8988T (cell line): ENCODE measurements at regions not wholly inside any gene's neighbourhood (a gene's known extent, or its start where the extent isn't known, plus 50 kb on each side); places are given as distances from the start of the nearest gene placed in this dataset.
"Not testable (repeated sequence)": the region's sequence is repeated elsewhere in the genome, so short reads cannot be mapped to it uniquely, and the experiment has no call there.

ENCODE experiments used
- DNase-seq: peaks from one replicate; pipeline ENCODE4 v3.0.0; 2011

GRCh38 chr5:145652700-145653099 lies 182.4 kb downstream of the PRELID2 start:
- DNase-seq: not testable (repeated sequence)

DNA sequence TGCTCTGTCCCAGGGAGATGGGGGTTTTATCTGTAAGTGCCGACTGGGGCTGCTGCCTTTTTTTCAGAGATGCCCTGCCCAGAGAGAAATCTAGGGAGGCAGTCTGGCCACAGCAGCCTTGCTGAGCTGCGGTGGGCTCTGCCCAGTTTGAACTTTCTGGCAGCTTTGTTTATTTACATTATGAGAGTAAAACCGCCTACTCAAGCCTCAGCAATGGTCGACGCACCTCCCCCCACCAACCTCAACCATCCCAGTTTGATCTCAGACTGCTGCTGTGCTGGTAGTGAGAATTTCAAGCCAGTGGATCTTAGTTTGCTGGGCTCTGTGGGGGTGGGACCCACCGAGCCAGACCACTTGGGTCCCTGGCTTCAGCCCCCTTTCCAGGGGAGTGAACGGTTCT lies 188.0 kb downstream of the PRELID2 start:
- DNase-seq: not testable (repeated sequence)

DNA sequence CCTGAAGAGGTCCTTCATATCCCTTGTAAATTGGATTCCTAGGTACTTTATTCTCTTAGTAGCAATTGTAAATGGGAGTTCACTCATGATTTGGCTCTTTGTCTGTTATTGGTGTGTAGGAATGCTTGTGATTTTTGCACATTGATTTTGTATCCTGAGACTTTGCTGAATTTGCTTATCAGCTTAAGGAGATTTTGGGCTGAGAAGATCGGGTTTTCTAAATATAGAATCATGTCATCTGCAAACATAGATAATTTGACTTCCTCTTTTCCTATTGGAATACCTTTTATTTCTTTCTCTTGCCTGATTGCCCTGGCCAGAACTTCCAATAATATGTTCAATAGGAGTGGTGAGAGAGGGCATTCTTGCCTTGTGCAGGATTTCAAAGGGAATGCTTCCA lies 191.9 kb downstream of the PRELID2 start:
- not testable (repeated sequence) for DNase-seq

- no peak for DNase-seq
Observed at GRCh38 chr5:145637396-145637795, 197.7 kb downstream of the PRELID2 start.

- DNase-seq: no peak
Observed at GRCh38 chr5:145636371-145636770, 198.8 kb downstream of the PRELID2 start.

DNA sequence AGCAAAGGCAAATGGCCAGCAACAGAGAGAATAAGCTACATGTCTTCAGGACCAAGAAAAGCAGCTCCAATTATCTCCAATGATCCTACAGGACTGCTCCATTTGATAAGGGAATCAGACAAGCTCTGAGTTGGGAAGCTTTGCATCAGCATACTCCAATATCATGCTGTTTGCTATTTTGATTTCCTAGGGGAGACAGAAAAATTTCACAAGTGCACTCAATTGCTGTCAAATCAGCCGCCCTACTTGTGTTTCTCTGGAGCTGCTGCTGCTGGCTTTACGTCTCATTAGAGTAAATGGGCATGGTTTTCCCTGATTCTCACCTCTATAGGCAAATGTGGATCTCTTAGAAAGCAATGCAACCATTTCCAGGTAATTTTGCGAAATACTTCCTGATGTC lies 201.7 kb downstream of the PRELID2 start:
- DNase-seq: no peak

DNA sequence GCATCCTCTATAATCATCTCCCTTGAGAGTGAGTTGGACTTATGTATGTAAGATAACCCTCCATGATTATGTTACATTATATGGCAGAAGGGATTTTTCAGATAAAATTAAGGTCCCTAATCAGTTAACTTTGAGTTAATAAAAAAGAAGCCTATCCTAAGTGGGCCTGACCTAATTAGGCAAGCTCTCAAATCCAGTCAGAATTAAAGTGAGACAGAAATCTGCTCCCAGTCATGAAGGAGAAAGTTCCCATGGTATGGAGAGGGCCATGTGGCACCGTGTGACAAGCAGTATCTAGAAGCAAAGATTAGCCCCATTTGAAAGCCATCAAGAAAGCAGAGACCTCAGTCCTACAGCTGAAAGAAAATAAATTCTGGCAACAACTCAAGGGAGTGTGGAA lies 202.4 kb downstream of the PRELID2 start:
- no peak for DNase-seq

- no peak for DNase-seq
Observed at GRCh38 chr5:145629047-145629446, 206.1 kb downstream of the PRELID2 start.

- DNase-seq: no peak
Observed at GRCh38 chr5:145628525-145628924, 206.6 kb downstream of the PRELID2 start.

- no peak for DNase-seq
Observed at GRCh38 chr5:145619806-145620310, 215.3 kb downstream of the PRELID2 start.

- not testable (repeated sequence) for DNase-seq
Observed at GRCh38 chr5:145616739-145617138, 218.4 kb downstream of the PRELID2 start.

DNA sequence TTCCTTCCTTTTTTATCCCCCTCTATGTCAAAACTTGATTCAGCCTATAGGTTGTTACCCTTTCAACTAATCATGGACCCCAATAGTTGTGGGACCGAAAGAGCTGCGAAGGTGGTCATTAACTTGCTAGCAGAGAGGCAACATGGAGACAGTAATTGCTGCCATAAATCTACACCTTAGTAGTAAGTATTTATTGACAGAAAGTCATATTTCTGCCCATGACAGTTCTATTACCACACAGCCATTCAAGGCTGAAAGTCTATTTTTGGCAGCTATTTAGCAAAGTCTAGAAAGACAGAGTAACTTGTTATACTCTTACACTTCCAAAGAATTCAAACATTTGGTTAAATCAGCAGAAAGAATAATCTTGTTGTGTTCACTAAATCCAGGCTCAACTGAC lies 236.2 kb downstream of the PRELID2 start:
- DNase-seq: no peak

DNA sequence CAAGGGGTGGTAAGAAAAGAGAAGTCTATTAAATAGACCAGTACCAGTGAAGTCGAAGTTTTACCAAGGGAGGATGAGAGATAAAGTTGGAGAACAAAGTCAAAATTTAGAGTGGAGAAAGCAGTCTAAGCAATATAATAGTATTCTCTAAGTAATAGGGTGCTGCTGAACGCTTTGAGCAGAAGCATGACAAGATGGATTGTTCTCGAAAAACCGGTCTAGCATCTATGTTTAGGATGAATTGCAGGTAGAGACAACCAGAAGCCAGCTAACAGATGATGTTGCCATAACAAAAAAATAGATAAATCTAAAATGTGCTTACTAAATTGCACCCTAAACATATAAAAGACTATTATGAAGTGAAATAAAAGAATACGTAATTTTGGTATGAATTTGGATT lies 237.0 kb downstream of the PRELID2 start:
- DNase-seq: no peak

DNA sequence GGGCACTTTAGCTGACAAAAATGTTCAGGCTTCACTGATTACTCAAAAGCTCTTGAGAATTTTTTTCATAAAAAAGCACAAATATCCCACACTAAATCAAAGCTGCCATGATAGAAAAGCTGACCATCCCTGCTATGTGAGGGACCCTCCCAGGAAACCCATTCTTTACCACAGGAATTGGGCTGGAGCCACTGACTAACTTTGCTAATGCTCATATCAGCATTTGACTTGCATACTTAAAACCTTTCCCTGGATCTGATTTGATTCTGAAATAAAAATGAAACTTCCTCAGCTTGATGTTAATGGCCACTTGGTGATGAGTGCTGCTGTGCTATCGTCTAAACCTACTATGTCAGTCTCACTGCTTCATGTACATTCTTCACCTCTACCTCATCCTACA lies 243.6 kb downstream of the PRELID2 start:
- no peak for DNase-seq

- no peak for DNase-seq
Observed at GRCh38 chr5:145589063-145589462, 246.1 kb downstream of the PRELID2 start.

DNA sequence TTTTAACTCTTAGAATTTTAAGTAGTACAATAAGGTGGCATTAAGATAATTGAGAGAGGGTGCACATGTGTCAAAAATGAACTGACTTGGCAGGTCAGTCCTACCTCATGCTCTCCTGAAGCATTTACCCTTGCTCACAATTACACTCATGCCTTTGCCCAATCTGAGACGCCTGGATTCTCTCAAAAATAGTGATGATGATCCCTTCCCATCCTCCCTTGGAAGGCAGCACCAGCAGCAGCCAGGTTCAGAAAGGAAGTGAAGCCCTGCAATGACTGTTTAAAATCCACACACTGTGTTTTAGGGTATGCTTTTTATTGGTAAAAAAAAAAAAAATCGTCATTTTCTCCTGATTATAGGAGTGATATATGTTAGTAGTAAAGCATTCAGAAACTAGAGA lies 246.6 kb downstream of the PRELID2 start:
- no peak for DNase-seq

DNA sequence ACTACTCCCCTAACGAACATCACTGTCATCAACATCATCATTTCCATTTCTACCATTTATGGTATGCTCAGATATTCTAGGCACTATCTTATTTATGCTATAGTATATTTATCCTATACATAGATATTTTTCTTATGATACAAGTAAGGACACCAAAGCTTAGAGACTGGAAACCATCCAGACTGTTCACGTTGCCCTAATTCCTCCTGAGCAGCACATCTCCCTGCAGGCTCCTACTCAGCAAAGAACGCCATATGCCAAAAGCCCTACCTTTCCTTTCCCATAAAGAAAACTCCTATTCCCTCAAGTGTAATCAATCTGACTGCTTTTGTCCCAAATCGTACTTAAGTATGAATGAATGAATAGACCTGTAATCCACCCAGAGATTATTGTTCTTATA lies 247.0 kb downstream of the PRELID2 start:
- no peak for DNase-seq

- DNase-seq: no peak
Observed at GRCh38 chr5:145587710-145588109, 247.4 kb downstream of the PRELID2 start.

- no peak for DNase-seq
Observed at GRCh38 chr5:145587308-145587672, 247.9 kb downstream of the PRELID2 start.

GRCh38 chr5:145586661-145587307 lies 248.4 kb downstream of the PRELID2 start:
- no peak for DNase-seq

DNA sequence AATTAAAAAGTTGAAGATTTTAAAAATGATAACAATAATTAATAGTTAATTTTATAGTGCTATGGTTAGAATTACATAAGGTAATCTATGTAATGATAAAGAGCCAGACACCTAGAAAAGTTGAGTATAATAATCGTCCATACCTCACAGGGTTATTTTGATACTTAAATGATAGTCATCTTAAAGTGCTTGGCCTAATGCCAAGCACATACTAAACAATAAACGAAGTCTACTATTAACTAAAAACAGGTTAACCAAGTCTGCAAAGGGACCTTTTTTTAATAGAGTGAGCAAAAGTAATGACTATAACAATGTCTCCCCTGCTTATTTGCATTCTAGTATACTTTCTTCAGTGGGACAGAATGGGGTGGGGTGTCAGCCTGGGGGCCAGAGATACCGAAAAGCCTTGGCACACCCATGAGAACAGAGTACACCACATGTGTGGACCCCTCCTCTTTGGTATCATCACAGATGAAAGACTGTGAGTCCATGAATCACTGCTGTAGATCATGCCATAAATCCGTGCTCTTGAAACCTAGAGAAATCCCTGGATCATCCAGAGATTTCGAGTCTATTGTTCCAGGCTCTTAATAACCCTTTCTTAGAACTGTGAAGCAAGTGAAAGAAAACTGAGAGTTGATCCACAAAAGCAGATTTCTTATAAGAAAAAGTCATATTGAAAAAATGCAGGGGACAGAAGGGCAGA lies 249.5 kb downstream of the PRELID2 start:
- no peak for DNase-seq

GRCh38 chr5:145579301-145579700 lies 255.8 kb downstream of the PRELID2 start:
- DNase-seq: no peak

GRCh38 chr5:145574889-145575573 lies 260.1 kb downstream of the PRELID2 start:
- no peak for DNase-seq

GRCh38 chr5:145568581-145568980 lies 266.6 kb downstream of the PRELID2 start:
- DNase-seq: no peak
